EH (cell line): ENCODE measurements at regions not wholly inside any gene's neighbourhood (a gene's known extent, or its start where the extent isn't known, plus 50 kb on each side); places are given as distances from the start of the nearest gene placed in this dataset.
"Not testable (repeated sequence)": the region's sequence is repeated elsewhere in the genome, so short reads cannot be mapped to it uniquely, and the experiment has no call there.

Experiments used
- DNase-seq: peaks from one replicate; pipeline ENCODE4 v3.0.0-alpha.2; 2015; ENCODE audit warnings: low read depth

DNA sequence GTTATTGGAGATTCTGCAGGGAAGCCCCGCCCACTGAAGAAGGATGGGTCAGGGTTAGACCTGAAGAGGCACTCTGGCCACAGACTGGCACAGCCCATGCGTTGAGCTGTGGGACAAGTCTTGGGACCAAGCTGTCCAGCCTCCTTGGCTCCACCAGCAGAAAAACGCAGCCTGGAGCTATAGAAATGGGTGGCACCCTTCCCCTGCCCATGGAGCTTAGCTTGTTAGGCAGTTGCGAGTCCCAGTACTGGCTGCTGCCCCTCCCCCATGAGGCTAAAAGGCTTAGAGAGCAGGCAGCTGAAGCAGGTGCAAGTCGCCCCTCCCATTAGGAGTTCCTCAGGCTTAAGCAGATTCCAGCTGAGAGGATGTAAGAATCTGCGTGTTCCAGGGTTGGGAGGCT is 1124.0 kb upstream of the TMEM132C start:
- DNase-seq = no peak

DNA sequence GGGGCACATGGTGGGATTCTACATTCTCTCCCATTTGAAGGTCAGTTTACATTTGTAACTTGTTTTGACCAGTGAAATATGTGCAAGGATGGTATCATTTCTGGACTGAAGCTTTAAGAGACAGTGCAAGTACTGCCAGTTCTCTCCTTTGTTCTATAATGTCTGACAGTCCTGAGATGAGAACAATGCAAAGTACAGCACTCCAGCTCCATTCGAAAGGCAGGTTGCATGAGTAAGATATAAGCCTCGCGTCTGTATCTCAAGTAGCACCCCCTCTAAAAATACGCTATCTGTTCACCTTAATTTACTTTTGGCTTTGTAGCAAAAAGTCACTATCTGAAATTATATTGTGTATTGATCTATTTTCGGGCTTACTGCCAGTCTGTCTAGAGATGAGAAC is 1122.2 kb upstream of the TMEM132C start:
- DNase-seq = no peak

DNA sequence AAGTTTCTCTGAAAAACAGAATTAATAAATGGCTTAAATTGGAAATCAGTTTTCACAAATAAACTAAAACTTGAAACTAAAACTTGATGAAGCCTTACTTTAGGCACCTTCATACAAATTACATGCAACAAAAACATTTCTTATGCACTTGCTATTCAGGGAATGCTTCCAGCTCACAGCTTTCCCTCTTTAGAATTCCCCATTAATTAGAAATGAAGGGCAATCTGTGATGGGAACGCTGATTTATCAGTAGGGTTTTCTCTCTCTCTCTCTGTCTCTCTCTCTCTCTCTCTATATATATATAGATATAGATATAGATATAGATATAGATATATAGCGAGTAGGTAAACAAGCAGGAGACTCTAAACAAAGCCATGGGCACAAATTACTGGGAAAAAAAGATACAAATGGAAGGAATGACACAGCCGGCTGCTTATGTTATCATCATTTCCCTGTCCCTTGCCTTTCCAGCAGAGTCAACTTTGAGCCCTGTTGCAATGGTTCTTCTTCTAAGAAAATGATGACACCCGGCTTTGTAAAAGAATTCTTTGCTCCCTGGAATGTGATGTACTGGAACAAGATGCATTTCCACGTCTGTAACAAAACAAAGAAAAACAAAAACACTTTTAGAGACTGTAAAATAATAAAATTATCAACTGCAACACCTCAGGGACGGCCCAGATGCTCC is 1121.6 kb upstream of the TMEM132C start:
- peak; percentile 30 for DNase-seq

DNA sequence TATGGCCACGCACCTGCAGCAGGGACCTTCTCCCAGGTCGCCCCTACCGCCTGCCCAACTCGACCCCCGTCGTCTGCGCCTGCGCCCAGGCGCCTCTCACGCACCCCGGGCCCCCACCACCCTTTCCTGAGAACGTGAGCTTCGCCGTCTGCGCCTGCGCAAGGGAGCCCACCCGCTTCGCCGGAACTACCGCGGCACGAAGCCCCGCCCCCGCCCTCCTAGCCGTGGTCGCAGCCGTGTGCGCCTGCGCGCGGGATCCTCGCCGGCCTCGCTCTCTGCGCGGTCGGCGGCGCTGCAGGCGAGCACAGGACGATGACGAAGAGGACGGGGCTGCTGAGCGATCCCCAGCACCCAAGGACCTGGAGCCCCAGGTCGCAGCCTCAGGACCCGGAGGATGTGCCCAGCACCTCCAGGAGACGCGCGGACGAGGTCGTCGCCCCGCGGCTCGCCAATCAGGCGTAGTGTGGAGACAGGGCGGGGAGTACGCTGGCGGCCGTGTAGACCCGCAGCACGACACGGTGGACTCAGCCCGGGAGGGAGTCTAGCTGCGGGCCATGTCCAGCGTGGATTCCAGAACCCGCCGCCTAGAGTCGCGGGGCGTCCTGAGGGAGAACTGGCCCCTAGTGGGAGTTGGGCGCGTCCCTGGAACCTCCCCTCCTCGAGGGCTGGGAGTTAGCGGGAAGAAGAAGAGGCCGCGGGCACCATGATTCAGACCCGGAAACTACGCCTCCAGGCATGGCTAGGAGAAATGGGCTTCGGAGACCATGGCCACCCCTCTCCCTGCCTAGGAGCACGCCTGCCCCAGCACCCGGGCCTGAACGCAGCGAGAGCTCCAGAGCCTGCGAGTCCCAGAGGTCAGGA is 1120.8 kb upstream of the TMEM132C start:
- DNase-seq = peak; percentile 79

DNA sequence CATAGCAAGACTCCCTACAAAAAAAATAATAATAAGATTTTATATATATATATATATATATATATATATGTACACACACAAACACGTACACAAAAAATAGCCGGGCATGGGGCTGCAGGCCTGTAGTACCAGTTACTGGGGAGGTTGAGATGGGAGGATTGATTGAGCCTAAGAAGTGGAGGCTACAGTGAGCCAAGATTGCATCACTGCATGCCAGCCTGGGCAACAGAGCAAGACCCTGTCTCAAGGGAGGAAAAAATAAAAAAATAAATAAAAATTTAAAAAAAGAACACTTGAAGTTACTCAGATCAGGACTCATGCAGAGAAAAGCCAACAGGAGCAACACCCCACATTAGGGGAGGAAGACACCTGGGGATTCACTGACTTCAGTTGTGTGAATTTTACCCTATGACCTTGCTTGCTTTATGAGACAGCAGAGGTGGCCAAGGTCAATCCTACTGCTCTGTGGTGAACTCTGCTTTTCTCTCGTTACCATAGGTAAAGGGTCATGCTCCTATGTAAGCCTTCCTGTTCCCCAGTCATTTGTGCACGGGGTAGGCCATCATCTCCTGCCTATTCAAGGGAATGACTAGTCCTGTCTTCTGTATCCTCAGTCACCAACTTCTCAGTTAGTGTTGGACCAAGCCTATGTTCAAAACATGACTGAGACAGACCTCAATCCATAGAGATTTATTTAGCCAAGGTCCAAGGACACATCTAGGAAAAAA is 1119.8 kb upstream of the TMEM132C start:
- no peak for DNase-seq

DNA sequence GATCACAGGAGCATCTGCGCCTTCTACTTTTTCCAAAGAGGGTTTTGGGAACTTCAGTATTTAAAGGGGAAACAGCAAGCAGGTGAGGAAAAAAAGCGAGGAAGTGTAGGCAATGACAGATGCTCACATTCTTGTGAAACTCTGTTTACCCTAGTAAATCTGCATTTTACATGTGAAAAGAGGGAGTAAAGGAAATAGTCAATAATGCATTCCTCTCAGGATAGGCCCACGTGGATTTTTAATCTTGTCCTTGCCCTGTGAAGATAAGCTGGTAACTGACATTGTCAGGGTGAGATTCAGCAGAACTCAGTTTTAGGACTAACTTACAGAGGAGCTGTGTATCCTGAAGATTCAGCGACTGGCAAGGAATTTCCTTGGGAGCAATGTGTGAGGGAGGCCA is 1119.2 kb upstream of the TMEM132C start:
- DNase-seq = no peak

DNA sequence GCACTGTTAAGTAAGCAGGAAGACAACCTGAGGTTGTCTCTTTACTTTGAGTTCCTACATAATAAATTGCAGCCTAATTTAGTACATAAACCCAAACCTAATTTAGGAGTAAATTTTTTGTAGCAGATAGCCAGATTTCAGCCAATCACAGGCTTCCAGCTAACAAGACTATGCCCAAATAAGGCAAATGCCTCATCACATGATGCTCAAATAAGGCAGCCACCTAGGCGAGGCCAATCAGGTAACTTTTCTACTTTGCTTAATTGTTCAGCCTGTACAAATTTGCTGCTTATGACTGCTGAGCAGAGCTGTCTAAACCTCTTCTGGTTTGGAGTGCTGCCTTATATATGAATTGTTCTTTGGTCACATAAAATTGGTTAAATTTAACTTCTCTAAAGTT is 1118.7 kb upstream of the TMEM132C start:
- no peak for DNase-seq

DNA sequence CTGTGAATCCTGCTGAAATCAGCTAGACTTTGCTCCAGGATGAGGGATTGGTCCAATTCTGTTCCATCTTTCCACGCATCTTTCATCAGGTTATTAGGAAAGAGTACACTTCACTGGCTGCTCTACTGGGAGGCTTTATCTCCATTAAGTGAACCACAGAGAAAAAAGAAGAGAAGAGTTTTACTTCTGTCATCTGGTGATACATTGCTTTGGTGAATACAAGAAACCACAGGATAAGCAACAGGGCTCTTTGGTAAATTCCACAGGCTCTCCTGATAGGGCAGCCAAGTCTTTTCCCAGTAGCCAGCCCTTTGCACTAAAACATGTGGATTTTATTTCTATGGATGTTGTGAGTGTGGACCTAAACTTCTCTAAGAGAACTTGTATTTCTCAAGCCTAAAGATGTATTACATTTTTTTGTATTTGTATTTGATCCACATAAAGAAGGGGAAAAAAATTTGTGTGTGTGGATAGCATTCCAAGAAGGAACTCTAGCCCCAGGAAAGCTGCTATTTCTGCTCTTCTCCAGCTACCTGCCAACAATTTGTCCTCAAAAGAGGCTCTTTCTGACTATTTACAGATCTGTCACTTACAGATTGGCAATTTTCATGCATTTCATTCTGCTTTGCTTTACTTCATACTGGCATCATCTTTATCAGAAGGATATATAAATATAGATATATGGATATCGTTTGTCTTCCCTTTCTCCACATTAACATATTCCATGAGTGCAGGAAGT is 1117.6 kb upstream of the TMEM132C start:
- DNase-seq = peak; percentile 76

DNA sequence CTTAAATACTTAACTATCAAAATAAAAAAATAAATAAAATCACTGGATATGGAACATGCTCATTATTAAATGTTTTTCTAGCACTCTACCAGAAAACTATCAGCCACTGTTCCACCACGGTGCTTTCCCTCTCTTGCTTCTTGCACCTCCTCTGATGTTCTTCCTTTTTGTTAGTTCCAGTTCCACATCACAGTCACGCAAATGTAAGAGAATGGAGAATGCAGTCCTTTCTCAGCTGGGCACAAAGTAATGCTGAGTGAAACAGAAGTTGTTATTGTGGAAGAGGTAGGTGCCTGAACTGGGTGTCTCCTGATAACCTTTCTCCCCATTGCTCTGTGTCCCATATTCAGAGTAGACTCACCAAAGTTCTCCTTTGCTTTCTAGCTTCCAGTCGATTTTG is 1116.9 kb upstream of the TMEM132C start:
- no peak for DNase-seq

DNA sequence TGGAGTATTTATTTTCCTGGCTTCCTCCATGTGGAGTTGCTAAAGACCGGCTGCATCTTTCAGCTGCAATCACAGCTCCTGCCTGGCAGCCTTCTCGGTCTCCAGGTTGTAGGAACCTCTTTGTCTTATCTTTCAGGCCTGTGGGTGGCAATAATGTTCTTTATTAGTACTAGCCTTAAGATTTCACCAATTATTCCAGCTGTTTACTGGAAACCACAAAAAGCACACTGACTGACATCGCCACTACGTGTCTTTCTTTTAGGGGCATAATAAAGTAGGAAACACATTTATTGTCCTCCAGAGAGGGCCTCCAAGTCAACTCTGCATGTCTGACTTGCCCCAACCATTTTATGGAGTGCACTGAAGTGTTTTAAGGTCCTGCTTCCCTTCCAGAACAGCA is 1116.5 kb upstream of the TMEM132C start:
- peak; percentile 28 for DNase-seq

DNA sequence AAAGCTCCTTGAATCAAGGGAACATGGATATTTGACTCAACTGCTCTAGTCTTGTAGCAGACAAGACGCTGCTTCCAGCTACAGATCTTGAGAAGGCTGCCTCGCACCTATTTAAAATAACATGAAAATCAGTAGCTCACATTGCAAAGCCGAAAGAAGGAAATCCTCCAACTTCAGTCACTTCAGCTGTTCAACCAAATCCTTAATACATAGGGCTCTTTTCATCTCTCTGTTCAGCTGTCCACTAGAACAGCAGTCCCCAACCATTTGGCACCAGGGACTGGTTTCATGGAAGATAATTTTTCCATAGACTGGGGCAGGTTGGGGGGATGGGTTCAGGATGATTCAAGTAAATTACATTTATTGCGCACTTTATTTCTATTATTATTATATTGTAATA is 1116.0 kb upstream of the TMEM132C start:
- DNase-seq = no peak

DNA sequence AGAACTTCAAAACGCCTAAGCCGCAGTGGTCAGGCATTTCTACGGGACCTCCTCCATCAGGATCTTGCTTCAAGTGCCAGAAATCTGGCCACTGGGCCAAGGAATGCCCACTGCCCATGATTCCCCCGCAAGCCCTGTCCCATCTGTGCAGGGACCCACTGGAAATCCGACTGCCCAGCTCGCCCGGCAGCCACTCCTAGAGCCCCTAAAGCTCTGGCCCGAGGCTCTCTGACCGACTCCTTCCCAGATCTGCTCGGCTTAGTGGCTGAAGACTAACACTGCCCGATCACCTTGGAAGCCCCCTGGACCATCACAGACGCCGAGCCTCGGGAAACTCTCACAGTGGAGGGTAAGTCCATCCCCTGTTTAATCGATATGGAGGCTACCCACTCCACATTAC is 1113.0 kb upstream of the TMEM132C start:
- DNase-seq = no peak

DNA sequence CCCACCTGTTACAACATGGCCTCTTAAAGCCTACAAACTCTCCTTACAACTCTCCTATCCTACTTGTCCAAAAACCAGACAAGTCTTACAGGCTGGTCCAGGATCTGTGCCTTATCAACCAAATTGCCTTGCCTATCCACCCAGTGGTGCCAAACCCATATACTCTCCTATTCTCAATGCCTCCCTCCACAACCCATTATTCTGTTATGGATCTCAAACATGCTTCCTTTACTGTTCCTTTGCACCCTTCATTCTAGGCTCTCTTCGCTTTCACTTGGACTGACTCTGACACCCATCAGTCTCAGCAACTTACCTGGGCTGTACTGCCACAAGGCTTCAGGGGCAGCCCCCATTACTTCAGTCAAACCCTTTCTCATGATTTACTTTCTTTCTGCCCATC is 1112.1 kb upstream of the TMEM132C start:
- not testable (repeated sequence) for DNase-seq

DNA sequence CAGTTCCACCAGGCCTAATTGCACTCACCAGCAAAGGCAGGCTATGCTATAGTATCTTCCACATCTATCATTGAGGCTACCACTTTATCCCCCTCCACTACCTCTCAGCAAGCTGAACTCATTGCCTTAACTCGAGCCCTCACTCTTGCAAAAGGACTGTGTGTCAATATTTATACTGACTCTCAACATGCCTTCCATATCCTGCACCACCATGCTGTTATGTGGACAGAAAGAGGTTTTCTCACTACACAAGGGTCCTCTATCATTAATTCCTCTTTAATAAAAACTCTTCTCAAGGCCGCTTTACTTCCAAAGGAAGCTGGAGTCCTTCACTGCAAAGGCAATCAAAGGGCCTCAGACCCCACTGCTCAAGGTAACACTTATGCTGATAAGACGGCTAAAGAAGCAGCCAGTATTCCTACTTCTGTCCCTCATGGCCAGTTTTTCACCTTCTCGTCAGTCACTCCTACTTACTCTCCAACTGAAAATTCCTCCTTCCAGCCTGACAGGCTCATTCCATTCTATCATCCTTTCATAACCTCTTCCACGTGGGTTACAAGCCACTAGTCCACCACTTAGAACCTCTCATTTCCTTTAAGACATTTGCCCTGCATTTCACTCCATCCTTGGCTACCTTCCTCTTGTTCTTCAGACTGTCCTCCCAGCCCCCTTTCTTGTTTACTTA is 1110.9 kb upstream of the TMEM132C start:
- DNase-seq = not testable (repeated sequence)

DNA sequence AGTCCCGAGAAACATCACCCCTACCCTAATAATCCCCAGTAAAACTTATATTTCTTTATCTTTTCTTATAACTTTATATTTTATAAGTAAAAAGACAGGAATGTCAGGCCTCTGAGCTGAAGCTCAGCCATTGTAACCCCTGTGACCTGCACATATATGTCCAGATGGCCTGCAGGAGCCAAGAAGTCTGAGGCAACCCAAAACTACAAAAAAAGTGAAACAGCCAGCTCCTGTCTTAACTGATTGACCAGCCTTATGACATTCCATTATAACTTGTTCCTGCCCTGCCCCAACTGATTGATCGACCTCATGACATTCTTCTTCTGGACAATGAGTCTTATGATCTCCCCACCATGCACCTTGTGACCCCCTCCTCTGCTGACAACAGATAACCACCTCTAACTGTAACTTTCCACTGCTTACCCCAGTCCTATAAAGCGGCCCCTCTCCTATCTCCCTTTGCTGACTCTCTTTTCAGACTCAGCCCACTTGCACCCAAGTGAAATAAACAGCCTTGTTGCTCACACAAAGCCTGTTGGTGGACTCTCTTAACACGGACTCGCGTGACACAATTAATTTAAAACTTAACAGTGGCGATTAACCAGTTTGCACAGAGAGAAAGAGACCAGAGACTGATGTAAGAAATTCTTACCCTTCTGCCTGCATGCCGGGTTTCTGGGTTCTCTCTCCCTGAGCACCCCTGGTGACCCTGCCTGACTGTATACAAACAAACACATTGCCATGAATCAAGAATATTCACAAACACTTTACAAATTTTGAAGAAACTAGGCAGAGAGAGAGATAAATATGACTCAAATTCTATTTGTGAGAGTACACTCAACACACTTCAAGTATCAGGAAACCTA is 1109.2 kb upstream of the TMEM132C start:
- not testable (repeated sequence) for DNase-seq

DNA sequence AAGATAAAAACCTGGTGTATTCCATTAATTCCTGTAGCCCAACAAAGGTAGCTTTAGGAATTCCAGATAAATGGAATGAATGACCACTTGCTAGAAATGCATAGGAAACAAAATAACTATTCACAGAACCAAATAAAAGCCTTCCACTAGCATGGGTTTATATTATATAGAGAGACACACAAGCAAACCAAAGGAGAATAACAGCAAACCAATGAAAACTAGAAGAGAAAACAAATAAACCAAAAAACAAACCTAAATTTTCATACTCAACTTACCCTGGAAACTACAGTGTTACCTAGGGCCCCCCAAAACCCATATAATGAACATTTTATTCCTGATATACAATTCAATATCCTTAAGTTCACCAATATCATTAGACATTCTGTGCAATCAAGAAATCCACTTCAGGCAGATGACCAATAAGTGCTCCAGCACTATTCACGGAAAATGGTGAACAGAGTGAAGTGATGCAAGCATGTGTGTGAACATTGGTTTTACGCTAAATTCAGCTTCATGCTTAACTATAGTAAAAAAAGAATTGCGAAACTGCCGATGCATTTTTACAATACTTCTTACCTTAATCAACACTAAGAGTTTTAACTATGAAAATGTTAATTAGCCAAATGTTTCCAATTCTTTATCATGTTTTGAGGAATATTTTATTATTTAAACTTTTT is 1108.4 kb upstream of the TMEM132C start:
- DNase-seq = no peak

DNA sequence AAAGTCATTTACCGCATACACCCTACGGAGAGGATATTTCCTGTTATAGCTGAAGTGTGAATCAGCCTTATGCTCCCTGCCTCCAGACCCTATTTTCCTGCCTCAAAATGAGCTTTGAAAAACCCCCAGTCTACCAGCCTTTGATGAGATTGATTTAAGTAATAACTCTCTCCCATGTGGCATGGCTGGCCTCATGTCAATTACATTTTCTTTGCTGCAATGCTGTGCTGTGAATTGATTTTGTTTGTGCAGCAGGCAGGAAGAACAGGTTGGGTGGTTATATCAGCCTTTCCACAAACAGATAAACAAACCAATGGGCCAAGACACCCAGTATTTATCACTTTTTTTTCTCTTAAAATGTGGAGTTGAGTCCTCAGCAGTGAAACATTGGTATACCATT is 1105.5 kb upstream of the TMEM132C start:
- no peak for DNase-seq

DNA sequence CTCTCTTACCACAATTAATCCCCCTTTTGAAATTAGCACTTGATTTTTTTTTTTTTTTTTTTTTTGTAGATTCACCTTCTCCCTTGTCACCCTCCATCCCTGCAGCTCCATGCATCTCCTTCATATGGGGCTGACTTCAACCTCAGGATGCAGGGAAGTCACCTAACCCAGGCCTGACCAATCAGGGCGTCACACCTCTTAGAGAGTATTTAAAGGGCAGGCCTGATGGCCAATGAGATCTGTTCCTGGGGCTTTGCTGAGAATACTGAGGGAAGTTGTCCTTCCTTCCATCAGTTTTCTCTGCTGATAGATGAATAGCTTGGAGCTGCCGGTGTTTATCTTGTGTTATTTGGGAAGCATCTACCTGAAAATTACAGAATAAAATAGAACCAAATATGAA is 1104.7 kb upstream of the TMEM132C start:
- DNase-seq = peak; percentile 18

DNA sequence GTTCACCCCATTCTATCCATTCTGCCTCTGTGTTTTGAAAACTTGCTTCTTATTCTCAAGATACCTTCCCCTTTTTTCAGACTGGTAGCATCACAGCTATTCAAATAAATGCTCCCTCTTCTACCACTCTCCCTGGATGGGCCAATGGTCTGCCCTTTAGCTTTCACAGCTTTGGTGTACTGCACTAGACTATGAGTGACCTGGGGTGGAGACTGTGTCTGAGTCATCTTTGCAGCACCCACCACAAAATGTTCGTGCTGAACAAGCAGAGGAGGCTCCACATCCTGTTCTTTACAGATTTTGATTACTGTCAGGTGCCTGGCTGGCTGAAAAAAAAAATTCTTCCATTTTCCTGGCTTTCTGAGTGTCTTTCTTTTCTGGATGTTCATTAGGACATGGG is 1104.1 kb upstream of the TMEM132C start:
- DNase-seq = peak; percentile 81
